A204.1 (cell line): ENCODE measurements at regions not wholly inside any gene's neighbourhood (a gene's known extent, or its start where the extent isn't known, plus 50 kb on each side); places are given as distances from the start of the nearest gene placed in this dataset.

Experiments
- FAIRE-seq: peaks from 2 replicates; lab custom pipeline; 2012; peaks lifted over from hg19 to GRCh38; lab: Jason Lieb, UNC

DNA sequence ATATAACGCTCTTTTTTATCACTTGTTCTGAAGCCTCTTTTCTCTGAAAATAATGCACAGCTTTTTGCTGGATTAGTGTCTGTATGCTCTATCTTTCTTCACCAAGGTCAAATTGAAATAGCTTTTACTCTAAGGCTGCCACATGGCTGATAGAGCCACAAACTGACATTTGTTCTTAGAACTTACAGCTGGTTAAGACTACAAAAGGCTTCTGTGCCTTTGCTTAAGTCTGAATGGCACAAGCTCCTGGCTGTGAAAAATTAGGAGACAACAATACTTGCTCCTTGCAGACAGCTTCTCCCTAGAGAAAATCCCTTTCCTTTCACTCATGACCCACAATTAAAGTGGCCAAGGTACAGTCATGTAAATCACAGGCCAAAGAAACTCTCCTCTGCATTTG is 515.3 kb downstream of the DSC3 start:
- no peak for FAIRE-seq

DNA sequence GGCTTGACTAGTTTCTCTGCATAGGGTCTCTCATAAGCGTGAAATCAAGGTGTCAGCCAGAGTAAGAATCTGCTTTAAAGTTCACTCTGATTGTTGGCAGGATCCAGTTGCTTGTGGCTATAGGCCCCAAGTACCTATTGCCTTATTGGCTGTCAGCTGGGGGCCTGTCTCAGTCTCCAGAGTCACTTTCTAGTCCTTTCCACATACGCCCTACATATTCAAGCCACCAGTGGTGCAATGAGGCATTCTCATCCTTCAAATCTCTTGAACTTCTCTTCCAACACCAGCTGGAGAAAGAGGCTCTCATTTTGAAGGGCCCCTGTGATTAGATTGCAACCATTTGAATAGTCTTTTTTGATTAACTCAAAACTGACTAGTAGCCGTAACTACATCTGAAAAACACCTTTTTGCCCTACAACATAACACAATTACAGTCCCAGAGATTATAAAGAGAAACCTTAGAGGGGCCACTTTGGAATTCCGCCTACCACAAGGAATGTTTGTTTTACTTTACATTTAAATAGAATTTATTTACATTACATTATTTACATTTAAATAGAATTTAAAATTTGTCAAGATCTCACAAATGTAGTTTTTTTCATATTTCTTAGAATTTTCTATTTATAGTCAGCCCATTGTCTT is 520.1 kb downstream of the DSC3 start:
- no peak for FAIRE-seq

DNA sequence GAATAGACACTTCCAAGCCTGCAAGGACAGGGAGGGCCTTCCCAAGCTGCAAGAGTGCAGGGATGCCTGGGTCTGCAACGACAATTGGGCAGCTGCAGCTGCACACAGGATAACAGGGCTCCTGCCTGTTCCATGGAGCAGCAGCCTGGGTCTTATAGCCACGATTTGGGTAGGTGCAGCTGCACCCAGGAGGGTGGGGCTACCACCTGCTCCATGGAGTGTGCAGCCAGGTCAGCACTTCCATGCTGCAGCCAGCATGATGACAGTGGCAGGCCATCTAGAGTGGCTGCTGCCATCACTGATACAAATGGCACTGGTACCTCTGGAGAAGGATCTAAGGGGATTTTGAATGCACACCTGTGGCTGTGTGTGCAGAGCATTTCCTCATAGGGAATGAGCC is 528.5 kb downstream of the DSC3 start:
- FAIRE-seq: no peak

DNA sequence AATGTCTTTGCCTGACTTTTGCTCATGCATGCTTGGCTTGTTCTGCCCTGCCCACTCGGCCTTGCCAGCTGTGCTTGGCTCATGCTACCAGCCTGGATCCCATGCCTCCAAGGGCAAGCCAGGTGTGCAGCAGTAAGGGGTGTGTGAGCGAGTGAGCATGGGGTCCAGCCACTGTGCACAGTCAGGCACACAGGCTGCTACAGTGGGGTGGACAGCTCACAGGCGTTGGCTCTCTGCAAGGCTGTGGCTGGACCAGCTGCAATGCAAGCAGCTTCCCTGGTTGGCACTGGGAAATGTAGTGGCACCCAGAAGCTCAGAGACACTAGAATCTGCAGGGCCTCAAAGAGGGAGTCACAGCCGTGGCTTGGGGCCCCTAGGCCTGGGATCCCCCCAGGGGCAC is 529.7 kb downstream of the DSC3 start:
- no peak for FAIRE-seq

DNA sequence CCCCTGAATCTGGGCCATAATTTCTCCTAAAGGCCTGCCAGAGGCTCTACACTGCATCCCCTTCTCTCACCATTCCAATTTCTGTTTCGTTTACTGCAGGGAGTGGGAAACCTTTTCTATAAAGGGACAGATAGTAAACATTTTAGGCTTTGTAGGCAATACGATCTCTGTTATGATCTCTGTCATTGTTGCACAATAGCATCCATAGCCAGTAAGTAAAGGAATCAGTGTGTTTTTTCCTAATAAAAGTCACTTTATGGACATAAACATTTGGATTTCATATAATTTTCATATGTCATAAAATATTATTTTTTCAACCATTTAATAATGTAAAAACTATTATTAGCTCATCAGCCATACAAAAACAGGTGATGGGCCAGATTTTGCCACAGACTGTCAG is 531.7 kb downstream of the DSC3 start:
- no peak for FAIRE-seq

DNA sequence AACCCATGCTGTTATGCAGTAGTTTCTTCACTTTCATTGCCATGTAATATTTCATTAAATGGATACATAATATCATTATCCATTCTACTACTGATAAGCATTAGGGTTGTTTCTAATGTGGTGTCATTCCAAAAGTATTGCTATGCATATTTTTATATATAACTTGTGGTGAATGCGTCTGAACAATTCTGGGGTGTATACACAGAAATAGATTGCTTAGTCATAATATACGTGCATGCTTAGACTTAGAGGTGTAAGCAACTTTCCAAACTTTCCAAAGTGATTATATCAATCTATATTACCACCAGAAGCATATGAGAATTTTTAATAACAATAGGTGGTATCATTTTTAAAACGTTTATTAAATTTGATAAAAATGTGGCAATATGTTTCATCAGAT is 540.9 kb downstream of the DSC3 start:
- no peak for FAIRE-seq

DNA sequence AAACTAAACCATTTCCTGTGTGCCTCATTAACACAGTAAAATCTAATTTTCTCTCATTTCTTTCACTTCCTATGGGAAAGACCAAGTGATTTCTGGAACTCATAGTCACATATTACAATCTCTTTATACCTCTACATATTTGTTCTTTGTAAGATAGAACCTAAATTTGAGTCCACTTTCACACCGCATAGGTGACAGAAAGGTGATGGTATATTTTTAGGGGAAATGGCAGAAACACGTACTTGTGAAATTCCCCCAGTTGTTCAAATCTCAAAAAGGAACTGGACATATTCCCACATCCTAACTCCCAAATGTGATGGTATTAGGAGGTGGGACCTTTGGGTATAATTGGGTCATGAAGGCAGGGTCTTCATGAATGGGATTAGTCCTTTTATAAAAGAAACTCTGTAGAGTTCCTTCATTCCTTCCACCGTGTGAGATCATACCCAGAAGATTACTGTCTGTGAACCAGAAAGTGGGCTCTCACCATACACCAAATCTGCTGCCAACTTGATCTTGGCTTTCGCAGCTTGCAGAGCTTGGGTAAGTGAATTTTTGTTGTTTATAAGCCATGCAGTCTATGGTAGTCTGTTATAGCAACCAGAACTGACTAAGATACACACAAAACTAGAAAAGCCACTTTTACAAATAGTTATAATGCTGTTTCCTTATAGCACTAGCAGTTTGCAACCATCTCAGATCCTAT is 542.1 kb downstream of the DSC3 start:
- FAIRE-seq: no peak

DNA sequence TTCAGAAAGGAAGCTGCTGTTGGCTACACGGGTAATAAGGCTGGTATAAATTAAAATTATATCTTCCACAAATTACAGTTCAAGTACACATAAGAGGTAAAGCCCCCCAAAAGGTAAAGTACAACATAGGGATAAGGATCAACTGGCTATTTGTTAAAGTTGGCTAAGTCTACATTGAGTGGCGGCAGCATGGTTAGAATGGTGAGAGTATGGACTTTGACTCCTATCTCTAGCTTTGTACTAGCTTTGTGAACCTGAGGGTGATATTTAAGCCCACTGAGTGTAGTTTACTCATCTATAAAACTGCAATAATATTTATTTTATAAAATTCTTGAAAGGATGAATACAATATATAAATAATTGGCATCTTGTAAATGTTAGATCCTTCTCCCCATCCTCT is 542.8 kb downstream of the DSC3 start:
- FAIRE-seq: no peak

DNA sequence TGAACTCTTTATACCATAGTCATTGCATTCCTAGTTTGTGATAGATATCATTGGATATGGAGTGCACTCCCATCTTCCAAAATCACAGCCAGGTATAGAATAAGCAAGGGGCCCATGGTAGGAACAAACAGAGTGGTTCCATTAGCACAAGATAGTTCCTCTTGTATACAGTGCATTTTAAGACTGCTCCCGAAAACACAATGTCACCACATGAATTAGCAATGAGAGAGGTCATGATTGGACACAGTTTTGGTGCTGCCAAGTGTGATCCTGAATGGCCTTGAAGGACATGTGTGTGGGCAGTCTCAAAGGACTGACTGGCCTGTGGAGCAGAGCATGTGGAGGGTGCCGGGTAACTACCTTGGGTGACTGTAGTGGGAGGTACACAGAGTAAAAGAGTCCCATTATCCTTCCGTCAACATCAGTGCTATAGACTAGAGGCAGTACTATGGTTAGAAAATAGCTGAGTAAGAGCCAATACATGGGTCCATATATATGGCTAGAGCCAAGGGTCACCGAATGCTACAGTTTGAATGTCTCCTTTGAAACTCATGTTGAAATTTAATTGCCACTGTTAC is 549.9 kb downstream of the DSC3 start:
- no peak for FAIRE-seq

DNA sequence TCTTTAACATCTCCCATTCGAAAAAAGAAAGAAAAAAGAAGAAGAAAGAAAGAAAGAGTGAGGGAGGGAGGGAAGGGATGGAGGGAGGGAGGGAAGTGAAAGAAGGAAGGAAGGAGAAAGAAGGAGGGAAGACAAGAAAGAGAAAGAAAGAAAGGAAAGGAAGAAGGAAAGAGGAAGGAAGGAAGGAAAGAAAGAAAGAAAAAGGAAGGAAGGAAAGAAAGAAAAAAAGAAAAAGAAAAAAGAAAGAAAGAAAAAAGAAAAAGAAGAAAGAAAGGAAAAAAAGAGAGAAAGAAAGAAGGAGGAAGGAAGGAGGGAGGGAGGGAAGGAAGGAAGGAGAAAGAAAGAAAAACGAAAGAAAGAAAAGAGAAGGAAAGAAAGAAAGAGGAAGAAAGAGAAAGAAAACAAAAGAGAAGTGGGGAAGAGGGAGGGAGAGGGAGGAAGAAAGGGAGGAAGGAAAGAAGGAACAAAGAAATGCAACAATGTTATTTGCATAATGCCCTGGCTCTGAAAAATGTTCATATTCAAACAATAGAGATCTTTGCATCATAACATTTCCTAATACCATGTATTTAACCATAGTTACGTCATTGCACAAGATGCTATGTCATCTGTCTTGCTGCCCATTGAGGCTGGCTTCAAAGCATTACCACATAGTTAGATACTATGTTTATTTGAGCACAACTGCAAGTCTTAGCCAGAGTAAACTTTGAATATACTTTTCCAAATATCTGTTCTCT is 550.6 kb downstream of the DSC3 start:
- no peak for FAIRE-seq

DNA sequence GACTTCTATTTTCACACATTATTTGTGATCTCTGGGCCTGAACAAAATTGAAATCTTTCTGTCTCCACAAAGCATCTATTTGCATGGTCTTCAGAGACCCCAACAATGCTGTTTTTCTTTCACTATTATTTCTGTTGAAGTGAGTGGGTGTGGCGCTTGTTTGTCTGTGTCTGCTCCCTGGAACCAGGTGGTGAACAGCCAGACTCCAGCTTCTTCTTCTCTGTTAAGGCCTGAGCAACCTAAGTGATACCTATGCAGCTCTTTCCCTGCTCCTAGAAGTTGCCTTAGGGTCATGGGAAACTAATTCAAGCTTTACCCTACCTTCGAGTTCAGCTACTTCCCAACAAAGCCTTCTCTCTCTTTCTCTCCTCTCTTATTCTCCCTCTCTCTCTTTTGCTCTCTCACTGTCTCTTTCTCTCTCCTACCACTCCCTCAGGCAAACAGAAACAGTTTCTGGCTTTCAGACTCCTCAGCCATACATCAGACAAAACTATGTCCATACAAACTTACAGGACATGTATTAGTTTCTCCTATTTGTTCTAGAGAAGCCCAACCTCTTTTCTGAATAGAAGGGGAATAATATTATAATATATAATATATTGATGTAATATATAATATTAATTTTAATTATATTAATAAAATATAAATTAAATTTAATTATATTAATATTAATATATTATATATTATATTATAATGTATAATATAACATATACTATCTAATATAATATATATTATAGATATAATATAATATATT is 552.5 kb downstream of the DSC3 start:
- FAIRE-seq: no peak

DNA sequence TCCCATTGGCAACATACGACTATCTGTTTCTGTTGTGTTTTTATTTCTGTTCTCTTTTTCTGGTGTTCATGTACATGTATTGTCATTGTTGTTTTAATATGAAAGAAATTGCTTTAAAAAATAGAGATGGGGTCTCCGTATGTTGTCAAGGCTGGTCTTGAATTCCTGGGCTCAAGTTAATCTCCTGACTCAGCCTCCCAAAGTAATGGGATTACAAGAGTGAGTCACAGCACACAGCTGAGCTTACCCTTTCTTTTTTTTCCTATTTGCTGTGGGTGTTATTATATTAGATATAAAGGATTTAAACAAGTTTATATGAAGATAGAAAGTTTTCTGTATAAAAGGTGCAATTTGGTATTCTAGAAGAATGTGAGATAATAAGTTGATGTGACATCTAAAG is 554.6 kb downstream of the DSC3 start:
- no peak for FAIRE-seq

DNA sequence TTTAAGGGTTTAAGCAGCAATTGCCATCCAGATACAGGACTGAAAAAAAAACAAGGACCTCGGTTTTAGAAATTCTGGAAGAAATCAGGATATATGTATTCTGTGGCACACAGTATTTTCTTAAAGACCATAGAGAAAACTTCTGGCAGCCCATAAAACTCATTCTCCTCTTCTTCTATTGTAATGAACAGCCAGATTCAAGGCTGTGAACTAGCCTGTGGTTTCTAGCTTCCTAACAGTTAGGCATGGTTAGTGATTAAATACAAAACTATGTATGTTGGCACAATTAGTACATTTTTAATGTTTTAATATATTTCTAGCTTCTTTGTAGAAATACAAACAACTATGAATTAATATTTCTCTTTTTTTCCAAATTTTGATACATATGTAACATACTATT is 555.7 kb downstream of the DSC3 start:
- no peak for FAIRE-seq

DNA sequence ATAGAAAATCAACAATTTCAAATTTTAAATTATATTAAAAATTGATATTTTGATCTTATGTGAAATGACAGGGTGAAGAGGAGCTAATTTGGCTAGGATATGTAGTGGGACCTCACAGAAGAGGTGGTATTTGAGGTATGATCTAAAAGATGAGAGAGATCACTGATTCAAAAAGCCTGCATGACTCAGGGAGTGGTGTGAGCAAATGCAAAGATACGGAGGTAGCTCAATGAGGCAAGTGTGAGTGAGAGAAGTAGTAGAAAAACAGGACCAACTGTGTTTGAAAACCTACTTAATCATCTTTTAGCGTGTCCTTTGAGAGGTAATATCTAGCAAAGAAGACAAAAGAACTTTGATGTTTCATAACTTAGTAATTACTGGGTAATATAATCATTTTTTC is 557.5 kb downstream of the DSC3 start:
- FAIRE-seq: no peak

DNA sequence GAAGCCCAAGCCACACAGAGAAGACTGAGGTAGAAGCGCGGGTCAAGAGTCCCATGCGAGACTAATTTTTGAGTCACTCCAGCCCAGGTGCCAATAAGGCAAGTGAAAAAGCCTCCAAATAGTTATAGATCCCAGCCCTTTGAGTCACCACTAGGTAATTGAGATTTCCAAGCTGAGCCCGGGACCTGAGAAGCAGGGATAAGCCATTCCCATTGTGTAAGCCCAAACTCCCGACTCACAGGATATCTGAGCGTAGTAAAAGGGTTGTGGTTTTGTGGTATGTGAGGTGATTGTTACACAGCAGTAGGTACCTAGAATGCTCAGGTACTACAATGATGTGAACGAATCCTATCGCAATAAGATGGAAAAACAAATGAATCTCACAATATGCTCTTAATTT is 560.7 kb downstream of the DSC3 start:
- no peak for FAIRE-seq

DNA sequence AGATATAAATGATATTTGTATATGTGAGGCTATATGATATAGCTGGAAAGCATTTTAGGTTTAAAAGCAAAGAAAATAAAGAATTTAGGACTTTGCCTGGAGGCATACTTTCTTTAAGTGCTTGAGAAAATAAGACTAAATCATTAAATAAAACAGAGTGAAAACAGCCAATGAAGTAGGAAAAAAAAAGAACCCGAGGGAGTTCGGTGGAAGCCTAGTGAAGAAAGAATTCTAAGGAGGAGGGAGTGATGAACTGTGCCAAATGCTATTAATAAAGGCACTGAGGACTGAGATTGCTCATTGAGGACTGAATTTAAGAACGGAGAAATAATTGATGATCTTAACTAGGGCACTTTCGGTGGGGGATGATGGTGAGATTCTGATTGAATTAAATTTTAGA is 573.5 kb downstream of the DSC3 start:
- FAIRE-seq: no peak

DNA sequence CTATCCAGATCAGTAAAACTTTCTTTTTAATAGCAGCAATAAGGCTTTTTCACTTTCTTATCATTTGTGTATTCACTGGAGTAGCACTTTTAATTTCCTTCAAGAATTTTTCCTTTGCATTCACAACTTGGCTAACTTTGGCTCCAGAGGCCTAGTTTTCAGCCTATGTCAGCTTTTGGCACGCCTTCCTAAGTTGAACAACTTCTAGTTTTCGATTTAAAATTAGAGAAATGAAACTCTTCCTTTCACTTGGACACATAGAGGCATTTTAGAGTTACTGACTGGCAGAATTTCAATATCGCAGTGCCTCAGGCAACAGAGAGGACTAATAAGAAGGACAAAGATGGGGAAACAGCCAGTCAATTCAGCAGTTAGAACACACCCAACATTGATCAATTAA is 577.4 kb downstream of the DSC3 start:
- FAIRE-seq: no peak

DNA sequence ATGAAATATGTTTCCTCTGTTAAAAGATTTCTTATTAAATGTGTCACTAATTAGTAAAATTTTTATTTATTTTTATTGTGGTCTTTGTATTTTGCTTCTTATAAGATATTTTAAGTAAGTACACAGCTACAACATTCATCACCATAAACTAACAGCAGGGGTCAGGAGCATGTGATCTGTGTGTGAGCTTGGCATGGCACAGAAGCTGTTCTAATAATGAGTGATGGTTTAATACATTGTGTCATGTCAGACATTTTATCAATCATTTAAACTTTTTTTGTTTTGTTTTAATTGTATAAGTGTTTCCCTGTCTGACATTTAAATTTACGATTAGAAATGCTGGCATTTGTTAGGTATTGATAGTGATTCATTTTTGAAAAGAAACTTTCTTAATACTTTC is 585.4 kb downstream of the DSC3 start:
- no peak for FAIRE-seq

DNA sequence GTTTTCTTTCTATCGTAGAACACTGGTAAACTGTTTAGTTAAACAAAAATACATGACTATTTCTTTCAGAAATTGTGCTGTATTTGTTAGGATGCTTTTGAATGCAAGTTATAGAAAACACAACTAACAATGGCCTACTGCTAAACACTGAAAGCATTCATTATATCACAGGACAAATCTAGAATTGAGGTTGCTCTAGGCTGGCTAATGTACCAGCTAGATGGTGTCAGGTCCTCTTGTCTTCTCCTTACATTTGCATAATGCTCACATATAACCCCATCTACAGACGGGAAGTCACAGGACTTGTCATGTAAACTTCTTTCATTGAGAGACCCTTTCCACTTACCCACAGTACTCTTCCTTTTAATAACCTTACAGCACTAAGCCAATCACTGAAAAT is 586.8 kb downstream of the DSC3 start:
- FAIRE-seq: no peak

DNA sequence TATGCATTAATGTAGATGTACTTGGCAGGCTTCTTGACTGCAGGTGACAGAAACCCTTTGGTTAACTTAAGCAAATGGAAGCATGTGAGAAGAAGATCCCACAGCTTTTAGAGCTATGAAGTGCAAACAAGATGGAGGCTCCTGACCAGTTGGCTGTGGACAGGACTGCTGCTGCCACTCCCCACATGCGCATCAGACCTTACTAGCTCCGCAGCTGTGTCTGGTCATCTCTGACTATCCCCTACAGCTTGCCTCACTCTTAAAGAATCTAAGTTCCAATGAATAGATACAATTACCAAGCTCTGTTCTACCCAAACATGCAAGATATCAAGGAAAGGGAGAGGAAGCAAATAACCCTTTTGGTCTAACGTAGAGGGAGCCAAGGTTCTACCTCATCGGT is 587.6 kb downstream of the DSC3 start:
- FAIRE-seq: no peak

DNA sequence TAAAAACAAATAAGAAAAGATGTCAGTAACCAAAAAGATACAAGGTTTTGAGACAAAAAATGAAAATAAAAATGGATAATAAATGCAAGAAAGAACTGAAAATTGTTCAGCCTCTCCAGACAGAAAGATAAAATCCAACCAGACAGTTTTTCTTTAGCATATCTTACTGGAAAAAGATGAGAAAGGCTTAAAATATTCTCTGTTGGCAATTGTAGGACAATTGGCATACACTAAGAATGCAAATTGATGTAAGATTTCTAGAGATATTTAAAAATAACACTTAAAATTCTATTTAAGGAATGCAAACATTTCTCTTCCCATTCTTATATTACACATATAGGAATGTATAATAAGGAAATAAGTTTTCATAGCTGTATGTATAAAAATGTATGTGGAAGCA is 590.6 kb downstream of the DSC3 start:
- peak; percentile 46 for FAIRE-seq

DNA sequence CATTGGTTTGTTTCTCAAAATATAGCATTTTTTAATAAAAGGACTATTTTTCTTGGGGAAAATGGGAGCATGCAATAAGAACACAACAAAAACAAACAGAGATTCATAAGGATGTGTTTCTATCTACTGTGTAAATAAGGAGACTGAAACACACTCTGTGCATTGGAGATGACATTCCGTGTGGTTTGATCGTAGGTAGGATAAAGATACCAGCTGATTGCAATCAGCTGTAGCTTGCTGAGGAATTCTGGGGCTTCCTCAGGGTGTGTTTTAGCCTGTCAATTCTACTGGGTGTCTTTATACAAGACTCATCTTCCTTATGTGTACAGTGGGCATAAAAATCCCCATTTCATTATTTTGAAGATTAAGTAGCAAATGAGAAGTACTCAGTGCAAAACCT is 591.6 kb downstream of the DSC3 start:
- no peak for FAIRE-seq

DNA sequence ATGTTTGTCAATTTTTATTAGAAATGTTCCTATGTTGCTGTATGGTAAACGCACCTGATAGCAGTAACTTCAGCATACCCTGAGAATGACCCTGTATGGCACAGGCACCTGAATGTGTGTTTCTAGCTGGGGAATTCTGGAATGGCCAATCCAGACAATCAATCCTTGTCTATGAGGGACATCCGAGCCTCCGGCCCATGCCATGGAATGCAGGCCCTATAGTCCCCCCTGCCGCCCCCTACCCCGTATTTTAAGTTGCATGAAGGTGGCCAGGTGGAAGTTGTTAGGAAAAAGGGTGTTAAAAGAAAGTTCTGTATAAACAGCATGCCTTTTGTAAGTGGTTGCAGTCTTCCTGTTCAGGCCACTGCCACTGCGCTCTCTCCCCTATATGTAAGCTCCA is 595.9 kb downstream of the DSC3 start:
- no peak for FAIRE-seq
